SKM-1 (cell line): ENCODE measurements at regions not wholly inside any gene's neighbourhood (a gene's known extent, or its start where the extent isn't known, plus 50 kb on each side); places are given as distances from the start of the nearest gene placed in this dataset.
"Not testable (repeated sequence)": the region's sequence is repeated elsewhere in the genome, so short reads cannot be mapped to it uniquely, and the experiment has no call there.

Source experiments
- DNase-seq: peaks from one replicate; lab custom pipeline; 2025; ENCODE audit not compliant: unreplicated experiment; lab: John Stamatoyannopoulos, UW

DNA sequence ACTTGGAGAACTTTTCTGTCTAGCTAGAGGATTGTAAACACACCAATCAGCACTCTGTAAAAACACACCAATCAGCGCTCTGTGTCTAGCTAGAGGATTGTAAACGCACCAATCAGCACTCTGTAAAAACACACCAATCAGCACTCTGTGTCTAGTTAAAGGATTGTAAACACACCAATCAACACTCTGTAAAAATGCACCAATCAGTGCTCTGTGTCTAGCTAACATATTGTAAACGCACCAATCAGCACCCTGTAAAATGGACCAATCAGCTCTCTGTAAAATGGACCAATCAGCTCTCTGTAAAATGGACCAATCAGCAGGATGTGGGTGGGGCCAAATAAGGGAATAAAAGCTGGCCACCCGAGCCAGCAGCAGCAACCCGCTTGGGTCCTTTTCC, 91.1 kb upstream of the KRAS start:
- not testable (repeated sequence) for DNase-seq

DNA sequence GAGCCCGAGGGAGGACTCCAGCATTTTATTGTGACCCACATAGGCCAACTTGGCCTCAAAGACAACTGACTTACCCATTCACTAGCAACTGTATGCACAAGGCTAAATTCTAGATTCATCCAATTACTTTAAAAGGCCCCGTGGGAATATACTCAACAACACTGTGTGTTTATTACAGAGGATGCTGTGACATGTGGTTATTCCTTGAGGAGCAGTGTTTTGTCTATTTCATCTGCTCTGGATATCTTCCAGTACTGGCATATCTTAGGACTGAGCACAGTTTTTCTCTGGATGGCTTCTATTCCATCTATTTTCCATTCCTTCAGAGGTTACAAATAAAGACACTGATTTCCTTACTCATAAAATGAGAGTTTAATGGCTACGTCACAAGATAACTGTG, 87.2 kb upstream of the KRAS start:
- DNase-seq = no peak

DNA sequence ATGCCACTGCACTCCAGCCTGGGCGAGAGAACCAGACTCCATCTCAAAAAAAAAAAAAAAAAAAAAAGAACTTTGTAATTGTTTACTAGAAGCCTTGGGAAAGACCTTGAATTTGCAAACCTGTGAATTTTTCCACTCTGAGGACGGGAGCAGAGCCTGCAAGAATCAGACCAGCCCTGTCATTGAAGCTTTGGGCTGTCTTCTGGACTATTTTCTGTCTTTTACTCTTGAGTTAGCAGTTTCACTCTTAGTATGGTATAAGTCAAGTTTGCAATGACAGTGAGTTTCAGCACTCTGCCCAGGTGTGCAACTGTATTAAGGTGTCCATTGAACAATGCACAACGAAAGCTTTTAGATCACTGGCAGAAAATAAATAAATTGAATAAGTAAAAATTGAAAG, 81.4 kb upstream of the KRAS start:
- no peak for DNase-seq

DNA sequence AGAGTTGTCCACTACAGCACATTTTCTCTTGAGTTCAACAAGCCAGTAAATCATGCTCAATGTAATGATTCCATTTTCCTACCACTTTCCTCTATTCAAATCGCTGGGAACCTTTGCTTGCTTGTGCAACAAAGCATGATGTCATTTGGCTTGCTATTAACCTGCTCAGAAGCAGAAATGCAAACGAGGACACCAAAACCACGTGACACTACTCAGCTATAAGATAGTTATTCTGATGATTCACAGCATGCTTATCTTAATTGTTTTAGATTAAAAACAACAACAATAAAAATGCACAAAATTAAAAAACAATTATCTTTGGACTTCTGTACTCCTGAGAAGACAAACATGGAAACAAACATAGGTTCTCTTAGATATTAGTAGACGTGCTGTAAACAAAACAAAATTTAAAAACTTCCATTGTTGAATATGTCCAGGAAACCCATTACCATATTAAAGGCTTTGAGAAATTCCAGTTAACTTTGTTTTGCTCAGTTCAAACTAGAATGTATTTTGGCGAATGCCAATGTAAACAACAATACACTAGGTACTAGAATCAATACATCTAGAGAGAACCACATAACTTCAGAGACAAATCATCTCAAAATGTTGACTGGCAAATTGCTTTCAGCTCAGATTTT, 77.5 kb upstream of the KRAS start:
- DNase-seq = no peak

DNA sequence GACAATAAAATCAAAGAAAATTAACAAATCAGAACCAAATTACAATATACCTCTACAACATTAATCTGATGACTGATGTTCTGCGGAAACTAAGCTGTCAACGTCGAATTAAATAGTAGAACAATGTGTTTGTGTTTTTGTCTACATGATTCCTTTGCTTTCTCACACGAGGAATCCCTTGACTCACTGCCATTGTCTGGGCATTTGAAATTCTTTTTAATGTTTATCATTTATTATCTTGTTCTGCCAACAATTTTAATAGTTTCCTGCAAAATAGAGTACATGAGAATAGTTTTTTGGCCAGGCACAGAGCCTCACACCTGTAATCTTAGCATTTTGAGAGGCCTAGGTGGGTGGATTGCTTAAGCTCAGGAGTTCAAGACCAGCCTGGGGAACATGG, 76.6 kb upstream of the KRAS start:
- no peak for DNase-seq

DNA sequence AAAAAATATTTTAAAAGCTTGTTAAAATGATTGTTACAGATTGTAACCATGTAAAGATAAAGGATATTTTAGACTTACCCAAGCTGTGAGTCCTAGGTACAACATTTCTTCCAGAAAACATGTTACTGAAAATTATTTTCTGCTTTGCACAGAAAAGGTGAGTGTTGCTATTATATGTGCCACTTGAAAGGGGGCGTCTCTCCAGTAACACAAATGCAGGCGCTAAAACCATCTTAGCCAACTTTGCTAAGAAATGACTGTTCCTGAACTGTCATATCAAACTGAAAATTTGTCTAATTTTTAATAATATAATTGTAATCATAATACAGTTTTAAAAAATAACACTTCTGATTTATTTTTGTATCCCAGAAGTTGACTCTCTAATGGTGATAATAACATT, 75.6 kb upstream of the KRAS start:
- no peak for DNase-seq

DNA sequence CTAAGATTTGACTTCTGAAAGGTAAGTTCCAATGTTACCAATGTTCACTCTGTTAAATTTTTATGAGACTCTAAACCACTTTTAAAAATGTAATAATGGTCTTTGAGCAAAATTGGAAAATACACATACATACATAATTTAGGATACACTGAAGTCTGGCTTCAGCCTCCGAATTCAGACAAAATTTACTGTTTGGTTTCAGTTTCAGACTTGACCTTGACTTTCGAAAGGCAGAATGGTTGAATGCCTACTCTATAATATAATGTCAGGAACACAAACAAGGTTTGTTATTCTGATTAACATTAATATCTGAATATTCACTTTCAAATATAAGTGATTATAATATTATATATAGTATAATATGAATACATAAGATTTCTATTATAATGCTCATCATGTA, 74.1 kb upstream of the KRAS start:
- no peak for DNase-seq

DNA sequence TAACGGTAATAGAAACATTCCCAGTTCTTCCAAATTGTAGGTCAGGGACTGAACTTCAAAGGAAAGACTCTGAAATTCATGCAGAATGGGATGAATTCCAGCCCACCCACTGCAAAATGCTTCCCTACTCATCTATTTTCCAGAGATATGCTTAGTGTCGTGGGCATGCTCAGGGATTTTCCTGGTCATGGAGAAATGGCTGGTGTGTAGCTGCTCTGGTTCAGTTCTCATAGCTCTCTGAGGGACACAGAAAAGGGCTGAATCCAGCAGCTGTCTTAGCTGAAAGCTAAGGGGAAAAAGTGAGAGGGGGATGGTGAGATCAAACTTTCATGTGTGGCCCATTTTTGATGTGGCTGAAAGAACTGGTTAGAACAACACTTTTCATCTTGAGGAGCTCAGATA, 72.9 kb upstream of the KRAS start:
- no peak for DNase-seq

DNA sequence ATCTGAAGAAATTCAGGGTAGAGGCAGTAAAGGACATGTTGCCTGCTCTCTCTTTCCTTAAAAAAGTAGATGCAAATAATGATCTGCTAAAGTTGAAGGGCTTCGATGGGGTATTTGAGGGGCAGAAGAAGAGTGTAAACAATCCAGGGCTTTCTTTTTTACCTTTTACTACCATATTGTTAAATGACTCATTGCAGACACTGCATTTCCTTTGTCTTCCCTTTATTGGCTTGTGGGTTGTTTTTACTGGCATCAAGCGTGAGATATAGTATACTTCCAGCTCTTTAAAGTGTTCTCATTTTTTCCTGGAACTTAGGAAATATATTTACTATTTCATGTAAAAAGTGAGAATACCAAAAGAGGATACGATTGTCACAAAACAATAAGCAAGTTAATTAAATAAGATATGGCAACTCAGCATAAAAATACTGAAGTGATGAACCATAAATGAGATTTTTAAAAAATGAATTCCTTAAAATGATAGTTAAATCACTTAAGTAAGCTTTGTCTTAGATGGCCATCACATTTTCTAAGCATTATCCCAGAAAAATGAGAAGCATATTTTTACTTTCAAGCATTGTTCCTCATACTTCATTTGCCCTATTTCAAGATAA, 72.3 kb upstream of the KRAS start:
- no peak for DNase-seq

DNA sequence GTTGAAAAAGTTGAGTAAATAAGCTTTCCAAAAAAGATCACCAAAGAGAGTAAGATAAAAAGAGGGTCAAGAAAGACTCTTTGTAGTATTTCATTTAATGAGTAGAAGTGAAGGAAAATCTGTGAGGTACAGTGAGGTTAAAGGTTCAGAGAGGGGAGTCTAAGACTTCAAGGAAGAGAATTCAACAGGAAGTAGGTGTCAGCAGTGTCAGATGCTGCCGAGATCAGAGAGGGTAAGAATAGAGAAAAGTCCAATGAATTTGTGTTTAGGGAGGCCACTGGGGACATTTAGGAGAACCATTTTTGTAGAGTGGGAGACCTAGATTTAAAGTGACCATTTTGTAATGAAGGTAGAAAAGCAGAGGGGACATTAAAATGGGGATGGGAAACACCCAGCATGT, 71.6 kb upstream of the KRAS start:
- no peak for DNase-seq

DNA sequence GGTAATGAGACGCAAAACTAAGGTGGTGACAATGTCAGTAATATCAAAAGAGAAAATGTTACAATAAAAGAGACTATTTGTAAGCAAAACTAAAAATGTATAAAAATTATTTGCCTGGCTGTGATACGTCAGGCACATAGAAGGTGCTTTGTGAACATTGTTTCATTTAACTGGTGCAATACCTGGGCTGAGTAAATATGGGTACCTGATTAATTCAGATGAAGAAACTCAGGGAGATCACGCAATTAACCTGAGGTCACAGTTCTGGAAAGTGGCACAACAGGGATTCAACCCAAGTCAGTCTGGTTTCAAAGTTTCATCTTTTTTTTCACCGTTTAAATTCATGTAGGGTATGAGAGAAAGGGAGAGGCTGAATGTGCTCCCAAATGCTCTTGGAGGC, 71.0 kb upstream of the KRAS start:
- DNase-seq = no peak

DNA sequence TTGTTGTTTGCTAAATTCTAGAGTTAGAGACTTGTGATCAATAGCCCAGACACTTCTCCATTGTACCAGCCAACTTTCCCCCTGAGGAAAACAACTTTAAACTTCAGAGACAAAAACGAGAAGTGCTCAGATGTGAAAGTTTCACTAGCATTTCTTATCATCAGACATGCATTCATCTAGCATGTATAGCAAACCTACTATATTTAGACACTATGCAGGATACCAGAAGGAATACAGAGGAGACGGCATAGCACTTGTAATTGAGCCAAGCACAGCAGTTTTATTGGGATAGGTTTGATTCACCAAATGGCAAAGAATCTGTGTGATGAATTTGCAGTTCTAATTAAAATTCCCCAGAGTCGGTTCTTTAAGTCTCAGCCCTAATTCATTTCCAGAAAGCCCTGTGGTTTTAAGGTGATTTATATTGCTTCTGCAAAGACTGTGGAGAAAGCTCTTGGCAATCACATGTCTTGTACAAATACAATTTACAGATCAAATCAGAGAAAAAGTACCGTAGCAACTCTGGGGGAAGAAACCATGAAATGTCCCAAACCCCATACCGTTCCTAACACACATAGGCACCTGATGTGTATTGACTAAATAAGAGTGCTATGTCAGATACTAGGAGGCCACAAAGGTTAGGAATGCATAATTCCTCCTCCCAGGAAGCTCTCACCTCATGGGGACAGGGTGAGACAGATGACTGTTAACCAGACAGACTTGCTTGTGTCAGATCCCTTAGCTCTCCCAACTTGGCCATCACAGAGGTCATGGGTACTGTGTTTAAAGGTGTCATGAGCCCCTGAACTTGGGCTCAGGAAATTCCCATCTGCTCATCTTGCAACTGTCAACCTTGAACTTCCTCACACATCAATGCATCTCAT, 69.6 kb upstream of the KRAS start:
- DNase-seq = no peak

DNA sequence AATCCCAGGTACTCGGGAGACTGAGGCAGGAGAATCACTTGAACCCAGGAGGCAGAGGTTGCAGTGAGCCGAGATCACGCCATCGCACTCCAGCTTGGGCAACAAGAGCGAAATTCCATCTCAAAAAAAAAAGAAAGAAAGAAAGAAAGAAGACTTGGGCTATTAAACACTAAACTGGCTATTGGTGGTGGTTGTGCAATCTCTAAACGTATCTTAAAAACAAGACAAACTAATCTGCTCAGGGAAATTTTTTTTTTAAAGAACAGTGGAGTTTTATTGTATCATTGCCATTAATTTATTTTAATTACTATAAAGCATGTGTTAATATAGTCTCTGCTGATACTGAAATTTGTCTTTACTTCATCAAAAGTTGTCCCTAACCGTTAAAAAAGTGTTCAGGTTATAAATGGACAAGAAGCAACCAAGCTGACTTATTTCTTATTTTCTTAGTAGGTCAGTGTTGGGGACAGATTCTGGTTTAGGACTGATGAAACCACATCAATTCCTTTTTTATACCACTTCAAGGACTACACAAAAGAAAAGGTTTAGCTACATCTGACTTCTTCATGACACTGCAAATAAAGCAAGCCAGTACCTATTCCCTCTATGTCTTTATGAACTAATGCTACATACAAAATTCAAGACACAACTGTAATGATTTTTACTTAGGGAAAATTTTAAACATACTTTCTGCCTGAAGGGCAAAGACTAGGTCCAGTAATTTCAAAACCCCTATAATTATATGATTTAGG, 68.7 kb upstream of the KRAS start:
- no peak for DNase-seq

DNA sequence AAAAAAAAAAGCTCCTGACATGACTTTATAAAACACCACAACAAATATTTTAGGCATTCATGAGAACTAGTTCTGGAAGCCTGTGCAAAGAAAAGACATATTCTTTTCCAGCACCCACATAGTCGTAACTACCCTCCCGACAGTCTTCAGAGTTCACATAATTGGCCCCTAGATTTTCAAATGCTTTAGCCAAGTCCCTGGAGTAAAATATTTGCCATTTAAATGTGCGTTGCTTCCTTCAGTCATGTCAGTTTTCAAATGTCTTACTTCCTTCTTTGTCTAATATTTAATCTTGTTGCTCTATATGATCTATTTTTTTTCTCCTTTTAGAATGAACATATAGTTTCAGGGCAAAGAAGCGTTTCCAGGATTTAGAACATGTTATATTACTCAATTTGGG, 66.8 kb upstream of the KRAS start:
- DNase-seq = no peak

DNA sequence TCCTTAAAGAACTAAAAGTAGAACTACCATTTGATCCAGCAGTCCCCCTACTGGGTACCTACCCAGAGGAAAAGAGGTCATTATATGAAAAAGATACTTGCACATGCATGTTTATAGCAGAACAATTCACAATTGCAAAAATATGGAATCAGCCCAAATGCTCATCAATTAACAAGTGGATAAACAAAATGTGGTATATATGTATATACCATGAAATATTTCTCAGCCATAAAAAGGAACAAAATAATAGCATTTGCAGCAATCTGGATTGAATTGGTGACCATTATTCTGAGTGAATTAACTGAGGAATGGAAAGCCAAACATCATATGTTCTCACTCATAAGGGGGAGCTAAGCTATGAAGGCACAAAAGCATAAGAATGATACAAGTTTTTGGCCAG, 64.7 kb upstream of the KRAS start:
- DNase-seq = no peak

DNA sequence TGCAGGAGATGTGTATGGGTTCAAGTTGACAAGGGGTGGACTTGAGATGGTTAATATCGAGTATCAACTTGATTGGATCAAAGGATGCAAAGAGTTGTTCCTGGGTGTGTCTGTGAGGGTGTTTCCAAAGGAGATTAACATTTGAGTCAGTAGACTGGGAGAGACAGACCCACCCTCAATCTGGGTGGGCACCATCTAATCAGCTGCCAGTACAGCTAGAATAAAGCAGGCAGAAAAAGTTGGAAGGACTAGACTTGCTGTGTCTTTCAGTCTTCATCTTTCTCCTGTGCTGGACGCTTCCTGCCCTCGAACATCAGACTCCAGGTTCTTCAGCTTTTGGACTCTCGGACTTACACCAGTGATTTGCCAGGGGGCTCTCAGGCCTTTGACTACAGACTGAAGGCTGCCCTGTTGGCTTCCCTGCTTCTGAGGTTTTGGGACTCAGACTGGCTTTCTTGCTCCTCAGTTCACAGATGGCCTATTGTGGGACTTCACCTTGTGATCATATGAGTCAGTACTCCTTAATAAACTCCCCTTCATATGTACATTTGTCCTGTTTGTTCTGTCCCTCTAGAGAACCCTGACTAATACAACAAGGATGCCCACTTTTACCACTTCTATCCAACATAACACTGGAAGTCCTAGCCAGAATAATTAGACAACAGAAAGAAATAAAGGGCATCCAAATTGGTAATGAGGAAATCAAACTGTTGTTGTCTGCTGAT, 62.7 kb upstream of the KRAS start:
- DNase-seq = not testable (repeated sequence)

DNA sequence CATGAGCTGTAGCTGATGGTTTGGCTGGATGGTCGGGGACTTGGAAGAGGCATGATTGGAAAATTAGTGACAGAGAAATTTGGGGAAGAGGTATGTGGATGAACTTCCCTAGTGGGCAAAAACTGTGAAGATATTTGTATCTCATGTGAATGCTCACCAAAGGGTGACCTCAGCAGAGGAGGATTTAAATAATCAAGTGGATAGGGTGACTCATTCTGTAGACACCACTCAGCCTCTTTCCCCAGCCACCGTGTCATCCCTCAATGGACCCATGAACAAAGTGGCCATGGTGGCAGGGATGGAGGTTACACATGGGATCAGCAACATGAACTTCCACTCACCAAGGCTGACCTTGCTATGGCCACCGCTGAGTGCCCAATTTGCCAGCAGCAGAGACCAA, 60.8 kb upstream of the KRAS start:
- DNase-seq = no peak

DNA sequence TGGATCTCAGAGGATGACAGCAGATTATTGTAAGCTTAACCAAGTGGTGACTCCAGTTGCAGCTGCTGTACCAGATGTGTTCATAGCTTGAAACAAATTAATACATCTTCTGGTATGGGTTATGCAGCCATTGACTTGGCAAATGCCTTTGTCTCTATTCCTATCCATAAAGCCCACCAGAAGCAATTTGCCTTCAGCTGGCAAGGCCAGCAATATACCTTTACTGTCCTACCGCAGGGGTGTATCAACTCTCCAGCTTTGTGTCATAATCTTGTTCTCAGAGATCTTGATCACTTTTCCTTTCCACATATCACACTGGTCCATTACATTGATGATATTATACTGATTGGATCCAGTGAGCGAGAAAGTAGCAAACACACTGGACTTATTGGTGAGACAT, 59.3 kb upstream of the KRAS start:
- not testable (repeated sequence) for DNase-seq

DNA sequence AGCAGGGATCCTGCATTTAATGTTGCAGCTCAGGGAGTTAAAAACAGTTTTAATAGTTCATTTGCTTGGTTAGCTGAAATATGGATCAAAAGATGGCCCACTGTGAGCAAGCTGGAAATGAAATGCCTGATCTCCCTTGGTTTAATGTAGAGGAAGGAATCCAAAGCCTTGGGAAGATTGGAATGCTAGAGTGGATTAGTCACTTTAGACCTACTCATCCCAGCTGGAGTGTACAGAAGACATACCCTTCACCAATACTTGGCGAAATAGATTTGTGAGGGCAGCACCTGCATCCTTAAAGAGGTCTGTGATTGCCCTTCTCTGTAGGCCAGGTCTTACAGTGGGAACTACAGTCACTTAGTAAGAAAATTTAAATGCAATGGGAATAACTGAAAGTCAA, 58.0 kb upstream of the KRAS start:
- DNase-seq = no peak

DNA sequence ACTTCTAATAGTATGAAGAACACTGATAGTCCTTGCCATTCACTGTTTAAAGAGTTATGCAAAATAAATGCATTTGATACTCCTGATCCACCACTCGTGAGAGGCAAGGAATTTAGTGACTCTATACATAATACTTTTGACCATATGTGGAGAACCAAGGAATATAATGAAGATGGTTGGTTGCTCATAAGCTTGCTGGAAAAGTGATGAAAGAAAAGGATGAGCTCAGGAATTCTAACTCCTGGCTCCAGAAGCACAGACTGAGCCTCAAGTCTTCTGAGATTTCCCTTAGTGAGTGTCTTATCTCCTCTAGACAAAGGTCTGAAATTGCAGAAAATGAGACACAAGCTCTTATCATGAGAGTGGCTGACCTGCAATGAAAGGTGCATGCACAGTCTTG, 57.1 kb upstream of the KRAS start:
- no peak for DNase-seq

DNA sequence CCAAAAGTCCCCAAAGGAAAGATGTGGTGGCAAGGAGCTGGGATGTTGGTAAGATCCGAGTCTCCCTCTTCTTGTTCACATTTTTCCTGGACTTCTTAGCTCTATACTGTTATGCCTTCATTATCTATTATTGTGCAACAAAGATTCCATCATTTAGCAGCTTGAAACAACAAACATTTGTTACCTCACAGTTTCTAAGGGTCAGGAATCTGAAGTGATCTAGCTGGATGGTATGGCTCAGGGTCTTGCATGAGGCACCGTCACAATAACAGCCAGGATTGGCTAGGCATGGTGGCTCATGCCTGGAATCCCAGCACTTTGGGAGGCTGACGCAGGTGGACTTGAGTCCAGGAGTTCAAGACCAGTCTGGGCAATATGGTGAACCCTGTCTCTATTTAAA, 51.1 kb upstream of the KRAS start:
- DNase-seq = no peak
